Activated CD4-positive, alpha-beta T cell treated with anti-CD3 and anti-CD28 coated beads, Interleukin-2, amount 50 U/mL, for 4 hours (primary cell): ENCODE measurements at regions not wholly inside any gene's neighbourhood (a gene's known extent, or its start where the extent isn't known, plus 50 kb on each side); places are given as distances from the start of the nearest gene placed in this dataset.
"Not testable (repeated sequence)": the region's sequence is repeated elsewhere in the genome, so short reads cannot be mapped to it uniquely, and the experiment has no call there.

Experiments used
- DNase-seq, 2 experiments: peaks; one replicate each; pipeline ENCODE4 v3.0.0-alpha.2; 2020

DNA sequence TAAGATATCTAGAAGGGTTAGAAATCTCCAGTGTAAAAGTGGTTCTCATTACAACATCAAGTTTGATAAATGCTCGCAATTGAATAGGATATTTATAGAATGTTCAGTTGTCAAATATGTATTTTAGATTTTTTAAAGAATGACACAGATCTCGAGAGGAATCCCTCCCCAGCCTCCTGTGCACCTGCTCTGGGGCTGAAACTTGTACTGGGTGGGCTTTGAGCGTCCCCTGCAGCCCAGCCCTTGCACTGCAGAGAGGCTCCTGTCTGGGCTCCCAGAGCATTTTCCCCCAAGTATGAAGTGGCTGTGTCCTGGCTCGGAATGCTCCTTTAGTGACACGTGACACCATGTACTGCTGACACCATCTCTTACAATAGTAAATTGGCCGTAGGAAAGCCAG lies 499.6 kb downstream of the TMEM121 start:
- no peak for DNase-seq

DNA sequence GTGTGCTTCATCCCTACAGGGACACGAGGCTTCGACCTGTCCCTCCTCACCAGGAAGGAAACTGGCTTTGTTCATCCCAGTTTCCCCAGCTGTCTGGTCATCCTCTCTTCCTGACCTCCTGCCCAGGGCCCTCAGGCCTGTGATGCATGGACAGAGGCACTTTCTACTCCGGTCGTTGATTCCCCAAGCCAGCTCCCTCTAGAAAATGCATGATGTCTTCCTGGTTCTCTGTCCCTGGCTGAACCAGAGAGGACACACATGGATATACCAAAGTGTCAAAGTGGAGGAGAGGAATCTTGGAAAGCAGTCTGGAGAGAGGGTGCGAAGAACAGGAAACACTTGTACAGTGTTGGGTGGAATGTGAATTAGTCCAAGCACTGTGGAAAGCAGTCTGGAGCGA lies 501.4 kb downstream of the TMEM121 start:
- not testable (repeated sequence) for DNase-seq

- DNase-seq: no peak
Observed at GRCh38 chr14:106029959-106030358, 503.6 kb downstream of the TMEM121 start.

GRCh38 chr14:106037380-106037779 lies 511.0 kb downstream of the TMEM121 start:
- DNase-seq: no peak

- DNase-seq: no peak
Observed at GRCh38 chr14:106038263-106038662, 511.9 kb downstream of the TMEM121 start.

DNA sequence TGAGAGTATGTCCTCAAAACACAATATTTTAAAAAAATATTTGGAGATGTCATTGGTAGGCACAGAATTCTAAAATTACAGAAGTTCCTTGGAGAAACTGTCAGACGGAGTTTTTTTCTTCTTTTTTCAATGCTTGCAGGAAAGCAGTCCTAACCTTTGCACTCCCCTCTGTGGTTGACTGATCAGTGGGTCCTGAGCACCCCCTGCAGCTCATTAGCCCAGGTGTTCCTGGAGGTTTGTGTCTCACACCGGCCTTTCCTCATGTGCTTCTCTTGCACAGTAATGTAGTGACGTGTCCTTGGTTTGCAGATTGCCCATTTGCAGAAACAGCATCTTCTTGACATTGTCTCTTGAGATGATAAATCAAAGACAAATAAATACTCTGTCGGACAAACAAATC lies 513.0 kb downstream of the TMEM121 start:
- DNase-seq: peak; percentile 72

DNA sequence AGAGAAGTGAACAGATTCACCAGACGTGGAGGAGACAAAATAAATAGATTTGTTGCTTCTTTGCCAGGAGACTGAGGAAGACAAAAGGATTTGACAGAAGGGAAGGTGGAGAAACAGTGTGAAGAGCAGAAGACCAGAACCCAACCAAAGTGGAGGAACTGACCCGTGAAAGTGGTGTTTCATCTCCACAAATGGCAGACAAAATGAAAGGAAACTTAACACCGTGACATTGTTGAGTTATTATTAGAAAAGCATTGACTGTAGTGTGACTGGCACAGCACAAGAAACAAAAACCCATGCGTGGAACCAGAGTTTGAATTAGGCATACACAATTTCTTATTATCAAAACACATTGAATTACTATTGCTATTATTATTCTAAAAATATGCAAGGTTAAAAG lies 518.1 kb downstream of the TMEM121 start:
- DNase-seq: no peak

GRCh38 chr14:106044949-106045596 lies 518.7 kb downstream of the TMEM121 start:
- peak; percentile 79 to 80 for DNase-seq

DNA sequence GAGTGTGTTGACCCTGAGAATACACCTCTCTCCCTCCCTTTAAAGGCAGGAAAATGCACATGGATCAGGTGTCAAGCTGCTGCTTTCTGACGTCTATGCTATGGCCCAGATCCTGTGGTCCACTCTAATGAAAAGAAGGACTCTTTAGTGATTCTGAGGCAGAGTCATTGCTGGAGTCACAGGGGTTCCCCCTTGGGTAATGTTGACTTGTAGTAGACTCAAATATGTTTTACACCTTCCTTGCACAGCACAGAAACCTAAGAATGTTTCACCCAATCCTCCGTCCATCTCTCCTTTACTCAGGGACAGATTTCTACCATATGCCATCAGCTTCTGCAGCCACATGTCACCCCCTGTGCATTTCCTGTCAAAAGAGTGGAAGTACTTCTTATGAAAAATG lies 525.4 kb downstream of the TMEM121 start:
- no peak for DNase-seq

DNA sequence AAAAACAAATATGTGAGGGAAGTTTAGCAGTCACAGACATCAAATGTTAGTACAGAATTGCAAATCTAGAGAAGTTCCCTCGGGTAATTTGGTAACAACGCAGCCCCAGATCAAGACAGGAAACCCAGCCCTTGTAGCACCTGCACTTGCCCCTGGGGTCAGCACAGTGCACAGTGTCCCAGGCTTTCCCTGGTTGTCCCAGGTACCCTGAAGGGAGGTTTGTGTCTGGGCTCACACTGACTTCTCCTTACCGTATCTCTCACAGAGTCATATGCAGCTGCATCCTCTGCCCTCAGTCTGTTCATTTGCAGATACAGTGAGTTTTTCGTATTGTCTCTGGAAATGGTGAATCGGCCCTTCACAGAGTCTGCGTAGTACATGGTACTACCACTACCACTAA lies 528.9 kb downstream of the TMEM121 start:
- no peak for DNase-seq

DNA sequence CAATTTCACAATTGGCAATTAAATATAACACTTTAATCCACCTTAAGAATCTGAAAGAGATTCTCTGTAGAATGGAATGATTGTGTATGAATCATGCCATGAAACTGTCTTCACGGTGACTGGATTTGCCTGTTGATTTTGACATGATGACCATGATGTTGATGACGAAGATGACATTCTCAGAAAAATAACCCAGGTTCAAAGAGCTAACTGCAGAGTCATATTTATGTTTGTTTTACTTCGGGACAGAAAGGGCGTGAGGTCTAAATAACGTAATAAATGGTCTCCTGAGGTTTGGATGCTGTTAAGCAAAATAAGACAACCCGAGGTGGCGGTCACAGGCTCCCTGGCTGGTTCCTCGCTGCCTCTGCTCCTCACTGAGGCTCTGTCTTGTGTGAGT lies 532.0 kb downstream of the TMEM121 start:
- no peak for DNase-seq

GRCh38 chr14:106060276-106060975 lies 534.0 kb downstream of the TMEM121 start:
- no peak for DNase-seq

DNA sequence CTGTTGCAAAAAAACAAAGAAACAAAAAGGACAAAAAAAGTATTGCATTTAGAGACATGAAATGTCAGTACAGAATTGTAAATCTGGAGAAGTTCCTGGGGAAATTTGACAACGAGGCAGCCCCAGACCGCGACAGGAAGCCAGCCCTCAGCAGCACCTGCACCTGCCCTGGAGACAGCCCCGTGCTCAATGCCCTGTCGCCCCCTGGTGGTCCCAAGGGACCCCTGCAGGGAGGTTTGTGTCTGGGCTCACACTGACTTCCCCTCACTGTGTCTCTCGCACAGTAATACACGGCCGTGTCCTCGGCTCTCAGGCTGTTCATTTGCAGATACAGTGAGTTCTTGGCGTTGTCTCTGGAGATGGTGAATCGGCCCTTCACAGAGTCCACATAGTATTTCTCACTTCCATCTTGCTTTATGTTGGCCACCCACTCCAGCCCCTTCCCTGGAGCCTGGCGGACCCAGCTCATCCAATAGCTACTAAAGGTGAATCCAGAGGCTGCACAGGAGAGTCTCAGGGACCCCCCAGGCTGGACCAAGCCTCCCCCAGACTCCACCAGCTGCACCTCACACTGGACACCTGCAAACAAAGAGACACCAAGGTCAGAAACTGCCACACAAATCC lies 535.6 kb downstream of the TMEM121 start:
- DNase-seq: peak; percentile 60 to 62

GRCh38 chr14:106062502-106063272 lies 536.3 kb downstream of the TMEM121 start:
- no peak for DNase-seq

GRCh38 chr14:106067935-106068334 lies 541.6 kb downstream of the TMEM121 start:
- DNase-seq: no peak

- no peak for DNase-seq
Observed at GRCh38 chr14:106069804-106070625, 543.6 kb downstream of the TMEM121 start.

DNA sequence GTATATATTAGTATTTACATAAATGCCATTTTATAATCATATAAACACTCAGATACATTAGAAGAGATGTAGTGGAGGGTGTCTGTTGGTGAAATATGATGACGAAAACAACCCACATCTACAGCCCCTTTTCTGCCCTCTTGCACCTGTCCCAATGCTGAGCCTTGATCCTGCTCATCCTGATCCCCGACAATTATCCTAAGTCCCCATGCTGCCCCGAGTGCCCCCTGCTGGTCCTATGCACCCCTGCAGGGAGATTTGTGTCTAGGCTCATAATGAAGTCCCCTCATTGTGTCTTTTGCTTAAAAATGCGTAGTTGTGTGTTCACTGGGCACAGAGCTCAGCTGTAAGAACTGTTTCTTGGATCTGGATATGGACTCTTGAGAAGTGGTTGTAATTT lies 554.5 kb downstream of the TMEM121 start:
- DNase-seq: no peak

- not testable (repeated sequence) for DNase-seq
Observed at GRCh38 chr14:106081721-106082120, 555.3 kb downstream of the TMEM121 start.

- DNase-seq: no peak
Observed at GRCh38 chr14:106083082-106083481, 556.7 kb downstream of the TMEM121 start.

DNA sequence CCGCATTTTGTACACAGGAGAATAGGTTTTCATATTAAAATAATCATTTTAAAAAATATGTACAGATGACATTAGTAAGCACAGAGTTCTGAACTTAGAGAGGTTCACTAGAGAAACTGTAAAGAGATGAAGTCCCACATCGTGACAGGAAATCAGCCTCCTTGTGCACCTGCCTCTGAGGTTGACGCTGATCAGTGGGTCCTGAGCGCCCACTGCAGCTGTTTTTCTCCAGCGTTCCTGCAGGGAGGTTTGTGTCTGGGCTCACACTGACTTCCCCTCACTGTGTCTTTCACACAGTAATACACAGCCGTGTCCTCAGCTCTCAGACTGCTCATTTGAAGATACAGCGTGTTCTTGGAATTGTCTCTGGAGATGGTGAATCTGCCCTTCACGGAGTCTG lies 561.5 kb downstream of the TMEM121 start:
- no peak for DNase-seq

DNA sequence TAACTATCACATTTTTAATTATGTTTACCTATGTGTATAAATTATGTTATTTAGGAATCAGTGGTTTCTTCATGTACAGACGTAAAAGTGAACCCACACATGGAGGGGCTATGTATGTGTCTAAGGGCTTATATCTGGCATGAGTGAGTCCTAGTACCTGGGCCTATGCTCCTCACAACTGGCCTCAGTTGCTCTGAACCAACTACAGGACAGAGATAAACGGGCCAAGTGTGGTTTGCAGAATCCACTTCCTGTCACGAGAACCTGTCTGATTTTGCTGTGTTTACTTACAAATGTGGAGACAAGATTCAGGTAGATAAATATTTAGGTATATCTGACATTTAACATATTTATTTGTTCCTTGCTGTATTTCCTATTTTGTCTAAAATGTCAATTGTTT lies 562.5 kb downstream of the TMEM121 start:
- not testable (repeated sequence) for DNase-seq

- DNase-seq: peak; percentile 54 to 59
Observed at GRCh38 chr14:106094654-106095189, 568.3 kb downstream of the TMEM121 start.
